Neural progenitor cell (in vitro differentiated cells): ENCODE measurements at regions not wholly inside any gene's neighbourhood (a gene's known extent, or its start where the extent isn't known, plus 50 kb on each side); places are given as distances from the start of the nearest gene placed in this dataset.

ENCODE experiments used
- DNase-seq: peaks from one replicate; pipeline ENCODE4 v3.0.0-alpha.2; 2016; ENCODE audit warnings: low spot score
- H2AFZ ChIP-seq: fragments of 200-600 bp; sonication (generic); replicated peaks from 2 replicates; pipeline ENCODE4 v1.6.1; 2016; ENCODE audit warnings: antibody characterized with exemption
- H3F3A ChIP-seq: fragments of 200-600 bp; sonication (generic); 2 replicates; pipeline ENCODE4 v1.6.1; 2016; ENCODE audit warnings: antibody characterized with exemption, low read depth
- H3K27ac ChIP-seq: fragments of 200-600 bp; sonication (generic); 2 replicates; pipeline ENCODE4 v1.5.1; 2016; ENCODE audit warnings: mild to moderate bottlenecking
- H3K27me3 ChIP-seq: fragments of 200-600 bp; sonication (generic); 2 replicates; pipeline ENCODE4 v1.6.1; 2016; ENCODE audit warnings: mild to moderate bottlenecking, moderate library complexity
- H3K36me3 ChIP-seq: fragments of 200-600 bp; sonication (generic); 2 replicates; pipeline ENCODE4 v1.5.1; 2016
- H3K4me1 ChIP-seq: fragments of 200-600 bp; sonication (generic); 2 replicates; pipeline ENCODE4 v1.6.1; 2016; ENCODE audit warnings: mixed run types
- H3K4me2 ChIP-seq: fragments of 200-600 bp; sonication (generic); 2 replicates; pipeline ENCODE4 v1.6.1; 2016
- H3K4me3 ChIP-seq: fragments of 200-600 bp; sonication (generic); 2 replicates; pipeline ENCODE4 v1.5.1; 2016
- H3K79me2 ChIP-seq: fragments of 200-600 bp; sonication (generic); 2 replicates; pipeline ENCODE4 v1.6.1; 2016; ENCODE audit warnings: low read depth
- H3K9ac ChIP-seq: fragments of 200-600 bp; sonication (generic); 2 replicates; pipeline ENCODE4 v1.6.1; 2016
- H3K9me3 ChIP-seq: fragments of 200-600 bp; sonication (generic); 2 replicates; pipeline ENCODE4 v1.5.1; 2016; ENCODE audit warnings: low read depth
- H4K20me1 ChIP-seq: fragments of 200-600 bp; sonication (generic); 2 replicates; pipeline ENCODE4 v1.6.1; 2016; ENCODE audit warnings: low read depth
- H3K27ac Mint-ChIP-seq: 3 replicates; pipeline ENCODE4 v1.8.0; 2021; ENCODE audit warnings: mixed read lengths
- H3K27me3 Mint-ChIP-seq: 2 replicates; pipeline ENCODE4 v1.8.0; 2022; ENCODE audit warnings: low read depth, mild to moderate bottlenecking, inconsistent platforms, moderate library complexity, mixed read lengths; ENCODE audit not compliant: insufficient read depth
- H3K36me3 Mint-ChIP-seq: 3 replicates; pipeline ENCODE4 v1.8.0; 2021; ENCODE audit warnings: mixed read lengths
- H3K4me1 Mint-ChIP-seq: 3 replicates; pipeline ENCODE4 v1.8.0; 2021; ENCODE audit warnings: mixed read lengths
- H3K4me3 Mint-ChIP-seq: 3 replicates; pipeline ENCODE4 v1.8.0; 2021; ENCODE audit warnings: mild to moderate bottlenecking, moderate library complexity, mixed read lengths
- H3K9me3 Mint-ChIP-seq: 3 replicates; pipeline ENCODE4 v1.8.0; 2020; ENCODE audit warnings: mixed read lengths
- CTCF ChIP-seq: fragments of 200-600 bp; sonication (generic); IDR thresholded peaks from 2 replicates; pipeline ENCODE4 v1.5.1; 2017; ENCODE audit warnings: antibody characterized with exemption, mild to moderate bottlenecking
- EZH2 ChIP-seq: fragments of 200-600 bp; sonication (generic); IDR thresholded peaks from 2 replicates; pipeline ENCODE4 v1.6.1; 2017; ENCODE audit warnings: antibody characterized with exemption, mild to moderate bottlenecking, moderate library complexity
- EZH2phosphoT487 ChIP-seq: fragments of 200-600 bp; sonication (generic); IDR thresholded peaks from 2 replicates; pipeline ENCODE4 v1.6.1; 2017; ENCODE audit warnings: antibody characterized with exemption

DNA sequence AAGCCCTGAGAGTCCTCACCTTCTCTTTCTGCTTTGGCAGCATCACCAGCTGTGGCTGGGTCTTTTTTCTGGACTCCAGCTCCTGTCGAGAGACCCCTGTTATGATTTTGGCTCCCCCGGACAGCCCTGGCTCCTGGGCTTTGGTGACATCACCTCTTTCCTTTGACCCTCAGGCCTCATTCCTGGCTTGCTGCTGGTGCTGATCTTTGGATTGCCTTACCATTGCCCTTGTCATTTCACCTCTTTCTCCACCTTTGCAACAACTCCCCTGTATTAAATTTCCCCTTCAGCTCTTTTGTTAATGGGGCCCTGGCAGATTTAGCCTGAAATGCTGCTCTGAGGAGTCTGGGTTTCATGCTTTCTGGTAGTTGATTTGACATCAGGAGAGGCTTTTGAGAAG, 322.8 kb downstream of the ZSWIM6 start:
- no peaks in the 10 kb centered on the region for H3K9me3 ChIP-seq
- peaks cover 48% of the 10 kb centered on the region for H3K4me1 Mint-ChIP-seq
- H3K9ac ChIP-seq, result no peak overlapping the region
- H3K27ac Mint-ChIP-seq, result no peak overlapping the region
- H3K9me3 Mint-ChIP-seq, result no peaks in the 10 kb centered on the region
- TF ChIP-seq EZH2, result no peak
- TF ChIP-seq EZH2phosphoT487, result no peak
- no peak for TF ChIP-seq CTCF
- H3K36me3 ChIP-seq, result no peaks in the 10 kb centered on the region
- no peaks in the 10 kb centered on the region for H4K20me1 ChIP-seq
- H3K79me2 ChIP-seq, result no peaks in the 10 kb centered on the region
- H3F3A ChIP-seq, result peaks cover 4% of the 10 kb centered on the region
- H3K4me3 ChIP-seq, result no peak overlapping the region
- no peak overlapping the region for H3K4me2 ChIP-seq
- H3K36me3 Mint-ChIP-seq, result no peaks in the 10 kb centered on the region
- no peaks in the 10 kb centered on the region for H3K27me3 ChIP-seq
- H2AFZ ChIP-seq, result no peak overlapping the region
- H3K4me1 ChIP-seq, result peaks cover 19% of the 10 kb centered on the region
- H3K27ac ChIP-seq, result no peak overlapping the region
- H3K27me3 Mint-ChIP-seq, result peaks cover 10% of the 10 kb centered on the region
- no peak for DNase-seq
- H3K4me3 Mint-ChIP-seq, result no peak overlapping the region

DNA sequence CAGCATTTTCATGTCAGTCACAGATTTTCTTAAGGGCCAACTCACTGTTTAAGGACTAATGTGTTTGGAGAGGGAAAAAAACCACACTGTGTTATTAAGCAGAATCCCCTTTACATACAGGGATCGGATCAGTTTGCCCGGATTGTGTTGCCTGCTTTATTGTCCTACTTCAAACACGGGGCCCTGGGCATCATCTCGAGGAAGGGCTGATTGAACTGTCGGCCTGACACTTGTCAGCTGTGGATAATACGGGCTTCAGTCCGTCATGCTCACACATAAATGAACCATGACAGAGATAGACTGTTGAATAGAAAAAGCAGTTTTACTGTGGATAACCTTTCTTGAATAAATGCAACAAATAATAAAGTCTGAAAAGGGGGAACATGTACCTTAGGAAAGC, 325.0 kb downstream of the ZSWIM6 start:
- TF ChIP-seq EZH2phosphoT487 (no peak), CTCF (no peak), EZH2 (no peak)
- Mint-ChIP-seq H3K27ac (peak overlapping the region; percentile 38), H3K36me3 (no peaks in the 10 kb centered on the region), H3K4me3 (no peak overlapping the region), H3K9me3 (peaks cover 2% of the 10 kb centered on the region), H3K4me1 (peaks cover 53% of the 10 kb centered on the region), H3K27me3 (peaks cover 10% of the 10 kb centered on the region)
- no peak overlapping the region for H3K4me3 ChIP-seq
- H3K27ac ChIP-seq, result no peak overlapping the region
- no peak overlapping the region for H3K4me2 ChIP-seq
- H3K9ac ChIP-seq, result no peak overlapping the region
- H3K27me3 ChIP-seq, result no peaks in the 10 kb centered on the region
- peaks cover 19% of the 10 kb centered on the region for H3K4me1 ChIP-seq
- H3K9me3 ChIP-seq, result no peaks in the 10 kb centered on the region
- peaks cover 4% of the 10 kb centered on the region for H3F3A ChIP-seq
- H3K79me2 ChIP-seq, result no peaks in the 10 kb centered on the region
- DNase-seq, result no peak
- H4K20me1 ChIP-seq, result no peaks in the 10 kb centered on the region
- H3K36me3 ChIP-seq, result no peaks in the 10 kb centered on the region
- H2AFZ ChIP-seq, result peak overlapping the region; percentile 63

DNA sequence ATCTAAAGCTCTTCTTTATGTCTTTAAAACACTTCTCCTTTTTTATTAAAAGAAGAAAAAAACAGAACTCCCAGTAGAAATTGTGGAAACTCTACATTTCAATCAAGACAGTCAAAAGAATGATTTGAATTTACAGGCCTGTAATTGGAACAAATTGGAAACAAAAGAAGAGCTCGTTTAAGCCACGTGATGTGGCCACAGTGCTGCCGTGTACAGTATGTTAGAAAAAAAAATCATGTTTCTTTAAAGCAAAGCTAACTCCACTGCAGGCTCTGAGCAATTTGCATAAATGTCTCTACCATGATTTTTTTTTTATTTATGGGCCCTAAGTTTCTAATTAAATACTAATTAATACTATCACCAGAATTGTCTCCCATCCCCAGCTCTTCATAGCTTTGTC, 325.6 kb downstream of the ZSWIM6 start:
- Histone ChIP-seq H3K27ac (no peak overlapping the region), H4K20me1 (no peaks in the 10 kb centered on the region), H3K9ac (no peak overlapping the region), H2AFZ (no peak overlapping the region), H3F3A (peaks cover 4% of the 10 kb centered on the region), H3K9me3 (no peaks in the 10 kb centered on the region), H3K79me2 (no peaks in the 10 kb centered on the region), H3K4me3 (no peak overlapping the region), H3K4me2 (no peak overlapping the region), H3K36me3 (no peaks in the 10 kb centered on the region), H3K27me3 (no peaks in the 10 kb centered on the region), H3K4me1 (peaks cover 19% of the 10 kb centered on the region)
- peaks cover 2% of the 10 kb centered on the region for H3K9me3 Mint-ChIP-seq
- H3K27ac Mint-ChIP-seq, result no peak overlapping the region
- H3K27me3 Mint-ChIP-seq, result peaks cover 10% of the 10 kb centered on the region
- TF ChIP-seq EZH2 (no peak), CTCF (no peak), EZH2phosphoT487 (no peak)
- no peak overlapping the region for H3K4me3 Mint-ChIP-seq
- no peaks in the 10 kb centered on the region for H3K36me3 Mint-ChIP-seq
- peaks cover 53% of the 10 kb centered on the region for H3K4me1 Mint-ChIP-seq
- DNase-seq, result no peak

DNA sequence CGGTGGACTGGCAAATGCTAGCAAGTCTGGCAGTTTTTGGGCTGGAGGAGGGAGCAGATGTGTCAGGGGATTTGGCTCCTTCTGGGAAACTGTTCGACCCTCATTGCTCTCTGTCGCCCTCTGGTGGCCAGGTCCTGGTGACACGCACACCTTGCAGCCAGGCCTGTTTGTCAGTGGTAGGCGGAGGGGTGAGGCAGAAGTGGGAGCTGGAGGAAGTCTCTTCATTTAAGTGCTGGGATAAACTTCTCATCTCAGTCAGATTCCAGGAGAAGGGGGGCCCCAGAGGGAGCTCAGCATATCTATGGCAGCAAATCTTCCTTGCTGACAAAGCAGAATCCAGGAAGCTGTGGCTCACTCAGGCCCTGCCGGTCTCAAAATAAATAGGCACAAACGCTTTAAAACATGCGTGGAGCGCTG, 326.5 kb downstream of the ZSWIM6 start:
- no peak overlapping the region for H3K27ac Mint-ChIP-seq
- H3K4me3 Mint-ChIP-seq, result peak overlapping the region; percentile 2
- H3K4me2 ChIP-seq, result peak overlapping the region; percentile 54

More for the DNA sequence above, 326.5 kb downstream of the ZSWIM6 start:
- Histone ChIP-seq H3K9me3 (no peaks in the 10 kb centered on the region), H3K4me3 (no peak overlapping the region), H3K27ac (no peak overlapping the region), H3K27me3 (no peaks in the 10 kb centered on the region), H2AFZ (peak overlapping the region; percentile 85), H3K79me2 (no peaks in the 10 kb centered on the region), H3K4me1 (peaks cover 19% of the 10 kb centered on the region), H3K36me3 (no peaks in the 10 kb centered on the region), H3K9ac (no peak overlapping the region), H4K20me1 (no peaks in the 10 kb centered on the region), H3F3A (peaks cover 4% of the 10 kb centered on the region)
- Mint-ChIP-seq H3K4me1 (peaks cover 53% of the 10 kb centered on the region), H3K9me3 (peaks cover 2% of the 10 kb centered on the region), H3K36me3 (no peaks in the 10 kb centered on the region), H3K27me3 (peaks cover 12% of the 10 kb centered on the region)
- peak; percentile 91 for DNase-seq
- TF ChIP-seq EZH2phosphoT487 (no peak), CTCF (peak; percentile 96), EZH2 (no peak)
